Urothelium cell line (cell line): ENCODE measurements at regions not wholly inside any gene's neighbourhood (a gene's known extent, or its start where the extent isn't known, plus 50 kb on each side); places are given as distances from the start of the nearest gene placed in this dataset.

ENCODE experiments used
- DNase-seq: peaks from one replicate; pipeline ENCODE4 v3.0.0; 2011; ENCODE audit warnings: low spot score, mixed read lengths
- FAIRE-seq: peaks from 2 replicates; lab custom pipeline; 2011; peaks lifted over from hg19 to GRCh38; lab: Jason Lieb, UNC

- FAIRE-seq, result no peak
- no peak for DNase-seq
Measured at GRCh38 chr1:4877426-4877825, 223.0 kb downstream of the AJAP1 start.

- FAIRE-seq (no peak), DNase-seq (no peak)
Measured at GRCh38 chr1:4871373-4871772, 217.0 kb downstream of the AJAP1 start.

DNA sequence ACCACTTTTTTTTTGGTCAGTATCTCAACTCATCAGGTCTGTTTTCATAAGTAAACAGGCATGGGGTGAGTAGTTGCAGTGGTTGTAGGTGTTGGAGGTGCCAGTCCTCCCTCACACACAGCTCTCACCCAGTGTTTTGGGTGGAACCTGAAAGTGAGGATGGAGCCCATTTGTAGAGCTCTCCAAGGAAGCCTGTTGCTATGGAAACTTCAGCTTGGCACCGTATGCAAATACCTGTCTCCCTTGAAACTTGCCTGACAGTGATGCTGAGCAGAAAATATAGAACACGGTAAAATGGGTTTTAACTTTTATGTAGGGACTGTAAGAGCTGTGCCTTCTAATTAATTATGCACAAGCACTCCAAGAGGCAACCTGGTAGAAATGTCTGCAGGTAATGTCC is 214.1 kb downstream of the AJAP1 start:
- DNase-seq (no peak), FAIRE-seq (no peak)

DNA sequence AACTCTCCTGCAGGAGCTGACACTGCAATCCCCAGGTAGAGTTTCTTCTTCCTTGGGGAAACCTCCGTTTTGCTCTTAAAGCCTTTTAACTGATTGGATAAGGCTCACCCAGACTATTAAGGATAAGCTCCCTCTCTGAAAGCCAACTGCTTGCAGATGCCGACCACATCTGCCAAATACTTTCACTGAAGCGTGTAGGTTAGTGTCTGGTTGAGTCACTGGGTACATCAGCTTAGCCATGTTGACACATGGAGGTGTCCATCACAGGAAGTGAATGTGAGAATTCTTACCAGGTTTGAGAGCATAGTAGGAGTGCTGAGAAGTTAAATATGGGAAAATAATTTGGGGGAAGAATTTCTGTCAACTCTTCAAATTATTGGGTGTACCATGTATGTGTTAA is 202.0 kb downstream of the AJAP1 start:
- FAIRE-seq (no peak), DNase-seq (no peak)

- FAIRE-seq, result no peak
- DNase-seq, result no peak
Measured at GRCh38 chr1:4854367-4854766, 200.0 kb downstream of the AJAP1 start.

GRCh38 chr1:4853904-4854303 is 199.5 kb downstream of the AJAP1 start:
- DNase-seq (no peak), FAIRE-seq (no peak)

DNA sequence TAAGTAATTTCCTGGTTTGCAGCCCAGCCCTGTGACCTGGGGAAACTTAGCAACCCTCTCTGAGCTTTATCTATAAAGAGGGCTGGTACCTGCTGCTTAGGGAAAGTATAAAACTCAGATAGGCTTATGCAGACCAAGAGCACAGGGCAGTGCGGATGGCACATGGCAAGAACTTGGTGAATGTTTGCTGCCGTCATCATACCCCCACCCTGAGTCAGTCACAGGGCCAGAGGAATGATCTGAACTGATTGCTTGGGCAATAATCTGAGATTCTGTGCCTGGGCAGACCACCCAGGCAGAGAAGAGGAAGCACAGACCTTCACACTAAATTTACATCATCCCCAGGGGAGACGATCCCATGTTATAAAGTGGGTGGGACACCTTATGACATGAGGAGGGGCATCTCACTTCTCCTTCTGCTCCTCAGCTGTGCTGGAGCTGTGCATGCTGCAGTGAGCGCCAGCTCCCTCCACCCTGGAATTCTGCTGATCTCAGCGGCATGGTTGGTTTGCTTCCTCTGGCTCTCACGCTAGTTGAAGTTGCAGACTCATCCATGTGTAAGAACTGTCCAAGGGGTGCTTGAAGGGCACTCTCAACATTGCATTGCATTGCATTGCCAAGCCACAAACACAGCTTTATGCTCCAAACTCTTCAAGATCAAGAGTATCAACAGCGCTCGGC is 197.1 kb downstream of the AJAP1 start:
- no peak for FAIRE-seq
- DNase-seq, result no peak

GRCh38 chr1:4848431-4848830 is 194.0 kb downstream of the AJAP1 start:
- no peak for DNase-seq
- no peak for FAIRE-seq

DNA sequence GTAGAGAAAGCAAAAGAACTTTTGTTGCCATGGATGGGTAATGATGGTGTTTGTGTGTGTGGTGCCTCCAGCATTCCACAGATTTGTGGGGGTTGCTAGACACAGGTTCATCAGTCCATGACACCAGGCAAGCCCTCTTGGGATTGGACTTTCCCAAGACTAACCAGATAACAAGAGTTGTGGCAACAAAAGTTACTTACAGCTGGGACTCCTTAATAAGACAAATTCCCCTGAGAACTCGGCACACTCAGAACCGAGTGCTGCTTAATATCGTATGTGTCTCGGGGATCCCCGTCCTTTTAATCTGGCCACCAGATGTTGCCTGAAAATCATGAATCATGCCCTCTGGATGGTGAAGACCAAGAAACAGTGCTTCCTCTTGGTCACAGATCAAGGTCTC is 193.3 kb downstream of the AJAP1 start:
- DNase-seq (no peak), FAIRE-seq (no peak)
